AG09309 (cell line): ENCODE measurements at regions not wholly inside any gene's neighbourhood (a gene's known extent, or its start where the extent isn't known, plus 50 kb on each side); places are given as distances from the start of the nearest gene placed in this dataset.
"Not testable (repeated sequence)": the region's sequence is repeated elsewhere in the genome, so short reads cannot be mapped to it uniquely, and the experiment has no call there.

Experiments used
- DNase-seq: peaks from one replicate; pipeline ENCODE4 v3.0.0-alpha.2; 2010; ENCODE audit warnings: low read depth
- H3K4me3 ChIP-seq: 2 replicates; pipeline ENCODE4 v1.5.1; 2011; ENCODE audit warnings: mild to moderate bottlenecking, low read depth, low read length, moderate library complexity; ENCODE audit not compliant: control insufficient read depth
- CTCF ChIP-seq: IDR thresholded peaks from 2 replicates; pipeline ENCODE4 v1.5.1; 2011; ENCODE audit warnings: mild to moderate bottlenecking, low read depth, low read length, inconsistent platforms; ENCODE audit not compliant: insufficient read depth, control insufficient read depth; ENCODE audit errors: missing control alignments

DNA sequence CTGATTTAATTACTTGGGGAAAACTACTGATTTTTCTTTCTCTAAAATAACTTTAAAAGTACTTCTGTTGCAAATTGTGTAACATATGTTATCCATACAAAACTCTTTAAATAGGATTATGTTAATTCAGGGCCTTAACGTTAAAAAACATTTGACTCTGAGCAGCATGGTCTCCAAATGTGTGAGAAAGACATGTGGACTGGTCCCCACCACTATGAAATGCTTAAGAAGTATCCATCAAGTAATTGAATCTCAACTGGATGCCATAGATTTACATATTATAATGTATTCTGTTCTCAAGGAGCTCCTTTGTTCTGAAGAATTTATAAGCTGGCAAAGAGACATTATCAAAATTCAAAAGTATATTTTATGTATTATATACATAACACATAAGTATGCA, 130.8 kb upstream of the HEY2 start:
- DNase-seq = no peak
- no peak overlapping the region for H3K4me3 ChIP-seq
- no peak for TF ChIP-seq CTCF

GRCh38 chr6:125623085-125623484, 126.3 kb upstream of the HEY2 start:
- no peak for TF ChIP-seq CTCF
- DNase-seq = no peak
- no peak overlapping the region for H3K4me3 ChIP-seq

DNA sequence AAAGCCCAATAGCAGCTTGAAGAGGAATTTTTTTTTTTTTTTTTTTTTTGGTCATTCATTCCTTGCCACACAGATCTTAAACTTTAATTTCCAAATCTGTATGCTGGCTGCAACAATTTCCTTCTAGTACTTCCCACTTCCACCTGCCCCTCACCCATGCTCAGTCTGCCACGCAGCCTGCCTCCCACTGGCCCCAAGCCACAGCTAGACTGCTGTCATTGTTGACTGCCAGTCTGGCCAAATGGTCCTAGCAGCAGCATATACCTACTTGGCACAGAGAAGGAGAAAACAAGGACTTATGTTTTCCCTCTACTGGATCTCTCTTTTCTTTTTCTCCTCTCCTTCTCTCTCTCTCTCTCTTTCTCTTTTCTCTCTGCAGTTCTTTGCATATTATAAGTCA, 118.3 kb upstream of the HEY2 start:
- no peak overlapping the region for H3K4me3 ChIP-seq
- TF ChIP-seq CTCF = no peak
- no peak for DNase-seq

DNA sequence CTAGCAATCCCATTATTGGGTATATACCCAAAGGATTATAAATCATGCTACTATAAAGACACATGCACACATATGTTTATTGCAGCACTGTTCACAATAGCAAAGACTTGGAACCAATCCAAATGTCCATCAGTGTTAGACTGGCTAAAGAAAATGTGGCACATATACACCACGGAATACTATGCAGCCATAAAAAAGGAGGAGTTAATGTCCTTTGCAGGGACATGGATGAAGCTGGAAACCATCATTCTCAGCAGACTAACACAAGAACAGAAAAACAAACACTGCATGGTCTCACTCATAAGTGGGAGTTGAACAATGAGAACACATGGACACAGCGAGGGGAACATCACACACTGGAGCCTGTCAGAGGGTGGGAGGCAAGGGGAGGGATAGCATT, 113.4 kb upstream of the HEY2 start:
- not testable (repeated sequence) for H3K4me3 ChIP-seq, DNase-seq

DNA sequence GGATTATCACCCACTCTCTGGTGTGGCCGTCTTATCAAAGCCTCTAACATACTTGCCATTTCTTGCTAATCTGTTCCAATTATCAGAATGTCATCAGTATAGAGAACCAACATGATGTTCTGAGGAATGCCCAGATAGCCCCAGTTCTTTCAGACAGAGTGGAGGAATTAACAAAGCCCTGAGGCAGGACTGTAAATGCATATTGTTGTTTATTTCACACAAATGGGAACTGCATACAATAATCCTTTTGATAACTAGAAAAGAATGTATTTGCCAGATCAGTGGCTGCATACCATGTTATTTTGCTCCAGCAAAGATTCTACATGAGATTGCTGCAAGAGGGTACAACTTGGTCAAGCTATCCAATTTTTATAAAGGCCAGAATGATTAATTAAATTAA, 112.8 kb upstream of the HEY2 start:
- no peak overlapping the region for H3K4me3 ChIP-seq
- DNase-seq = no peak
- no peak for TF ChIP-seq CTCF

GRCh38 chr6:125637207-125637606, 112.2 kb upstream of the HEY2 start:
- DNase-seq = no peak
- no peak for TF ChIP-seq CTCF
- no peak overlapping the region for H3K4me3 ChIP-seq

- DNase-seq = no peak
- no peak for TF ChIP-seq CTCF
These were observed 109.9 kb upstream of the HEY2 start for GRCh38 chr6:125639466-125640020.

More at GRCh38 chr6:125639466-125640020, 109.9 kb upstream of the HEY2 start:
- no peak overlapping the region for H3K4me3 ChIP-seq
